Right forelimb (tissue), 1 donor: ENCODE measurements at regions not wholly inside any gene's neighbourhood (a gene's known extent, or its start where the extent isn't known, plus 50 kb on each side); places are given as distances from the start of the nearest gene placed in this dataset.

ENCODE experiments used
- DNase-seq: peaks from one replicate; pipeline ENCODE4 v3.0.0-alpha.2; 2018

- no peak for DNase-seq
These were observed 203.0 kb upstream of the TUT7 start for GRCh38 chr9:86557063-86557766.

GRCh38 chr9:86555661-86556060, 201.5 kb upstream of the TUT7 start:
- DNase-seq, result no peak

GRCh38 chr9:86550401-86550800, 196.2 kb upstream of the TUT7 start:
- DNase-seq, result no peak

- no peak for DNase-seq
These were observed 195.7 kb upstream of the TUT7 start for GRCh38 chr9:86549920-86550319.

- DNase-seq, result no peak
These were observed 195.2 kb upstream of the TUT7 start for GRCh38 chr9:86549401-86549811.

GRCh38 chr9:86548220-86548619, 194.0 kb upstream of the TUT7 start:
- no peak for DNase-seq

- no peak for DNase-seq
These were observed 193.4 kb upstream of the TUT7 start for GRCh38 chr9:86547571-86547970.

- peak; percentile 56 for DNase-seq
These were observed 192.5 kb upstream of the TUT7 start for GRCh38 chr9:86546712-86547111.

GRCh38 chr9:86545090-86545489, 190.9 kb upstream of the TUT7 start:
- no peak for DNase-seq

- no peak for DNase-seq
These were observed 186.9 kb upstream of the TUT7 start for GRCh38 chr9:86541014-86541570.

- no peak for DNase-seq
These were observed 181.3 kb upstream of the TUT7 start for GRCh38 chr9:86535406-86535915.

- no peak for DNase-seq
These were observed 180.5 kb upstream of the TUT7 start for GRCh38 chr9:86534572-86535258.

- DNase-seq, result no peak
These were observed 177.9 kb upstream of the TUT7 start for GRCh38 chr9:86531971-86532640.

GRCh38 chr9:86531273-86531970, 177.2 kb upstream of the TUT7 start:
- DNase-seq, result no peak

- DNase-seq, result no peak
These were observed 175.5 kb upstream of the TUT7 start for GRCh38 chr9:86529496-86530275.

GRCh38 chr9:86526021-86526420, 171.8 kb upstream of the TUT7 start:
- DNase-seq, result no peak

- no peak for DNase-seq
These were observed 171.0 kb upstream of the TUT7 start for GRCh38 chr9:86525182-86525581.

GRCh38 chr9:86521977-86522376, 167.8 kb upstream of the TUT7 start:
- no peak for DNase-seq

GRCh38 chr9:86521322-86521721, 167.1 kb upstream of the TUT7 start:
- no peak for DNase-seq

- no peak for DNase-seq
These were observed 164.9 kb upstream of the TUT7 start for GRCh38 chr9:86519066-86519615.

GRCh38 chr9:86517475-86517874, 163.3 kb upstream of the TUT7 start:
- no peak for DNase-seq

GRCh38 chr9:86516564-86516963, 162.4 kb upstream of the TUT7 start:
- DNase-seq, result no peak
